Prostate gland (tissue), 2 donors: ENCODE measurements at regions not wholly inside any gene's neighbourhood (a gene's known extent, or its start where the extent isn't known, plus 50 kb on each side); places are given as distances from the start of the nearest gene placed in this dataset.

Experiments used
- POLR2A ChIP-seq: fragments of 450-650 bp; IDR thresholded peaks from one replicate; pipeline ENCODE4 v1.6.1; 2016; ENCODE audit warnings: antibody characterized with exemption, mild to moderate bottlenecking
- POLR2AphosphoS5 ChIP-seq: sonication (generic); formaldehyde crosslinking; IDR thresholded peaks from one replicate; pipeline ENCODE4 v1.6.1; 2017; ENCODE audit warnings: antibody characterized with exemption
- TF ChIP-seq, protein P1 (sequence below), 4 experiments: fragments of 200-600 bp in 2 of 4; fragments of 450-650 bp in 2 of 4; sonication (generic) in 2 of 4; IDR thresholded peaks; 1 replicate in 3 of 4; 2 replicates in 1 of 4; pipeline ENCODE4 v1.5.1; 2016 to 2019; ENCODE audit warnings: antibody characterized with exemption in 4 of 4, mild to moderate bottlenecking in 2 of 4, moderate library complexity in 2 of 4

DNA sequence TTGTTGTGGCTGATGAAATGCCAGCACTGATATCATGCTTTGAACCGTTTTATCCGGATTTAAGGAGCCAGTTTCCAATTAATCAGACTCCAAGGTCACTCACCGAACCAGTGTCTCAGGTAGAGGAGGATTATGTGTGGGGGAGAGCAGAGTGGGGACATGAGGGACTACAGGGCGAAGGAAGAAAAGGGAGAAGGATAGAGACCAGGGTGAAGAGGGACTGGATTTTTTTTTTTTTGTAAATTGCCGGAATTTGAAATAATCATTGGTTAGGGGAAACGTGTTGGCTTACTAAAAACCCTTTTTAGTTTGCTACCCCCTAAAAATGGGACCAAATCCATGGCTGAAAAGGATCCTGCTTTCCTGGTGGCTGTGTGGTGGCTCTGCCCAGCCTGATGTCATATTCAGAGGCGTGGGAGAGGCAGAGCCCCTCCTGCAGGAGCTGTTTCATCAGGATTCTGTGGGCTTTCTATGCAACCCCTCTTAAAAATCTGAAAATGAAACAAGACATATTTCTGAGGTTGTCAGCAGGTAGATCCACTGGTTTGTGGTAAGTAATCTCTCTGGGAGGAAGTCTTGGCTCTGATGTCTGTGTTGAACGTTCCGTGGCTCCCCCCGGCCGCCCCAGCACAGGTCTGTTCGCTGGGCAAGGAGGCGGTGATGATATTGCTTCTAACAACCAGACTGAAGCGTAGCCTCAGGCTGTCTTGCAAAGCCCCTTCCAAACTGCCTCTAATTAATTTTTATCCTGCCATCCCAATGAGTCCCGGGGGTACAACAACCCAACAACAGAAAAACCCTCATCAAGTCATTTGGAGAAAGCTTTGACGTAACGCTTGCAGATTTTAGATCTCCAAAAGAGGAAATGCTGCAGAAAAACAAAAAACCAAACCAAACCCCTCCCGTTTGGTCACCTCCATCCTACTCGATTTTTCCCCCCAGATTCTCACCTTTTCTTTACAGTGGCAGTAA is 143.0 kb upstream of the ZFHX3 start:
- TF ChIP-seq, protein P1, sequence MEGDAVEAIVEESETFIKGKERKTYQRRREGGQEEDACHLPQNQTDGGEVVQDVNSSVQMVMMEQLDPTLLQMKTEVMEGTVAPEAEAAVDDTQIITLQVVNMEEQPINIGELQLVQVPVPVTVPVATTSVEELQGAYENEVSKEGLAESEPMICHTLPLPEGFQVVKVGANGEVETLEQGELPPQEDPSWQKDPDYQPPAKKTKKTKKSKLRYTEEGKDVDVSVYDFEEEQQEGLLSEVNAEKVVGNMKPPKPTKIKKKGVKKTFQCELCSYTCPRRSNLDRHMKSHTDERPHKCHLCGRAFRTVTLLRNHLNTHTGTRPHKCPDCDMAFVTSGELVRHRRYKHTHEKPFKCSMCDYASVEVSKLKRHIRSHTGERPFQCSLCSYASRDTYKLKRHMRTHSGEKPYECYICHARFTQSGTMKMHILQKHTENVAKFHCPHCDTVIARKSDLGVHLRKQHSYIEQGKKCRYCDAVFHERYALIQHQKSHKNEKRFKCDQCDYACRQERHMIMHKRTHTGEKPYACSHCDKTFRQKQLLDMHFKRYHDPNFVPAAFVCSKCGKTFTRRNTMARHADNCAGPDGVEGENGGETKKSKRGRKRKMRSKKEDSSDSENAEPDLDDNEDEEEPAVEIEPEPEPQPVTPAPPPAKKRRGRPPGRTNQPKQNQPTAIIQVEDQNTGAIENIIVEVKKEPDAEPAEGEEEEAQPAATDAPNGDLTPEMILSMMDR (IDR thresholded peaks at IDR 0.05): no peak
- no peak for TF ChIP-seq POLR2A
- no peak for TF ChIP-seq POLR2AphosphoS5
